ENCODE measurements at regions not wholly inside any gene's neighbourhood (a gene's known extent, or its start where the extent isn't known, plus 50 kb on each side); places are given as distances from the start of the nearest gene placed in this dataset.

GRCh38 chr2:611519-611918, 65.7 kb downstream of the TMEM18 start:
- DNase-seq = no peak
- 72 to 80% methylated on average over 5 of the region's 5 CpGs for WGBS, 2 donors
- Histone ChIP-seq H3K4me3 (no peak overlapping the region), H3K9me3 (no peaks in the 10 kb centered on the region), H3K27ac (no peak overlapping the region), H3K27me3 (no peaks in the 10 kb centered on the region), H3K36me3 (replicated peaks in 1 of 2; ENCODE audit: insufficient read depth in 1 of 2, low read depth in 2 of 2) (no peaks in the 10 kb centered on the region), H3K4me1 (no peaks in the 10 kb centered on the region)
- intact Hi-C loops (cut with DNase I) = no loop called here
- TF ChIP-seq CTCF (IDR thresholded peaks at IDR 0.05) (no peak), POLR2A (IDR thresholded peaks at IDR 0.05) (no peak)
- ATAC-seq = no peak

- H3K27me3 ChIP-seq = no peaks in the 10 kb centered on the region
- H3K9me3 ChIP-seq = no peaks in the 10 kb centered on the region
- no peaks in the 10 kb centered on the region for H3K36me3 ChIP-seq (replicated peaks in 1 of 2; ENCODE audit: insufficient read depth in 1 of 2, low read depth in 2 of 2)
- WGBS, 2 donors = 63 to 69% methylated on average over 3 of the region's 3 CpGs
- TF ChIP-seq POLR2A (IDR thresholded peaks at IDR 0.05) = no peak
- TF ChIP-seq CTCF (IDR thresholded peaks at IDR 0.05) = no peak
- no peaks in the 10 kb centered on the region for H3K4me1 ChIP-seq
- H3K4me3 ChIP-seq = no peak overlapping the region
- intact Hi-C loops (cut with DNase I) = no loop called here
- ATAC-seq (no peak), DNase-seq (no peak)
- no peak overlapping the region for H3K27ac ChIP-seq
Observed at GRCh38 chr2:610491-610890, 66.7 kb downstream of the TMEM18 start.

GRCh38 chr2:609881-610280, 67.3 kb downstream of the TMEM18 start:
- 64 to 86% methylated on average over 3 to 8 of the region's 8 CpGs for WGBS, 2 donors
- intact Hi-C loops (cut with DNase I) = no loop called here

GRCh38 chr2:609449-609848, 67.8 kb downstream of the TMEM18 start:
- no peaks in the 10 kb centered on the region for H3K36me3 ChIP-seq (replicated peaks in 1 of 2; ENCODE audit: insufficient read depth in 1 of 2, low read depth in 2 of 2)
- WGBS, 2 donors = 90% methylated on average over 10 of the region's 10 CpGs
- no peak for ATAC-seq
- H3K27me3 ChIP-seq = no peaks in the 10 kb centered on the region
- H3K9me3 ChIP-seq = no peaks in the 10 kb centered on the region
- H3K4me3 ChIP-seq = no peak overlapping the region
- intact Hi-C loops (cut with DNase I) = no loop called here
- H3K4me1 ChIP-seq = no peaks in the 10 kb centered on the region
- no peak for DNase-seq
- no peak overlapping the region for H3K27ac ChIP-seq
- TF ChIP-seq CTCF (IDR thresholded peaks at IDR 0.05) (no peak), POLR2A (IDR thresholded peaks at IDR 0.05) (no peak)

More at GRCh38 chr2:609881-610280, 67.3 kb downstream of the TMEM18 start:
- no peaks in the 10 kb centered on the region for H3K4me1 ChIP-seq
- no peaks in the 10 kb centered on the region for H3K9me3 ChIP-seq
- H3K4me3 ChIP-seq = no peak overlapping the region
- ATAC-seq = no peak
- no peak for TF ChIP-seq POLR2A (IDR thresholded peaks at IDR 0.05)
- no peak overlapping the region for H3K27ac ChIP-seq
- H3K36me3 ChIP-seq (replicated peaks in 1 of 2; ENCODE audit: insufficient read depth in 1 of 2, low read depth in 2 of 2) = no peaks in the 10 kb centered on the region
- DNase-seq = no peak
- no peaks in the 10 kb centered on the region for H3K27me3 ChIP-seq

- 71 to 72% methylated on average over 6 of the region's 7 CpGs for WGBS, 2 donors
- DNase-seq (no peak), ATAC-seq (no peak)
- no peaks in the 10 kb centered on the region for H3K27me3 ChIP-seq
- H3K27ac ChIP-seq = no peak overlapping the region
- H3K4me1 ChIP-seq = no peaks in the 10 kb centered on the region
- no peak overlapping the region for H3K4me3 ChIP-seq
- TF ChIP-seq CTCF (IDR thresholded peaks at IDR 0.05) (no peak), POLR2A (IDR thresholded peaks at IDR 0.05) (no peak)
- no peaks in the 10 kb centered on the region for H3K9me3 ChIP-seq
- H3K36me3 ChIP-seq (replicated peaks in 1 of 2; ENCODE audit: insufficient read depth in 1 of 2, low read depth in 2 of 2) = no peaks in the 10 kb centered on the region
- intact Hi-C loops (cut with DNase I) = no loop called here
Observed at GRCh38 chr2:608711-609110, 68.5 kb downstream of the TMEM18 start.

All from body of pancreas (tissue), 4 donors.